Gastroesophageal sphincter (tissue), 4 donors: ENCODE measurements at regions not wholly inside any gene's neighbourhood (a gene's known extent, or its start where the extent isn't known, plus 50 kb on each side); places are given as distances from the start of the nearest gene placed in this dataset.

Experiments
- ATAC-seq: fragments of 150-250 bp; one replicate; pipeline ENCODE4 v1.9.1; 2016; ENCODE audit warnings: mild to moderate bottlenecking, moderate library complexity
- H3K27ac ChIP-seq, 4 donors: fragments of 200-600 bp; sonication (generic) in 3 of 4; 1 replicate in 3 of 4; 2 replicates in 1 of 4; pipeline ENCODE4 v1.5.1; 2016 to 2019
- H3K27me3 ChIP-seq: fragments of 200-600 bp; sonication (generic); one replicate; pipeline ENCODE4 v1.5.1; 2019
- H3K36me3 ChIP-seq, 2 donors: fragments of 200-600 bp; sonication (generic); one replicate each; pipeline ENCODE4 v1.5.1; 2019; ENCODE audit warnings: control low read depth in 1 of 2
- H3K4me1 ChIP-seq, 3 donors: fragments of 200-600 bp; sonication (generic); 1 replicate in 2 of 3; 2 replicates in 1 of 3; pipeline ENCODE4 v1.5.1; 2016 to 2019; ENCODE audit warnings: control low read depth in 2 of 3
- H3K4me3 ChIP-seq, 2 donors: fragments of 200-600 bp; sonication (generic); one replicate each; pipeline ENCODE4 v1.5.1; 2019; ENCODE audit warnings: mild to moderate bottlenecking in 1 of 2, moderate library complexity in 1 of 2
- H3K9me3 ChIP-seq, 3 donors: fragments of 200-600 bp; sonication (generic); one replicate each; pipeline ENCODE4 v1.5.1; 2017 to 2019; ENCODE audit warnings: control low read depth in 2 of 3
- EP300 ChIP-seq: sonication (generic); formaldehyde crosslinking; IDR thresholded peaks from one replicate; pipeline ENCODE4 v1.6.1; 2017; ENCODE audit warnings: antibody characterized with exemption, mild to moderate bottlenecking
- POLR2A ChIP-seq, 2 donors: fragments of 450-650 bp; IDR thresholded peaks; one replicate each; pipeline ENCODE4 v1.6.1; 2017; ENCODE audit warnings: antibody characterized with exemption in 2 of 2, mild to moderate bottlenecking in 2 of 2, moderate library complexity in 1 of 2
- POLR2AphosphoS5 ChIP-seq: sonication (generic); formaldehyde crosslinking; IDR thresholded peaks from one replicate; pipeline ENCODE4 v1.6.1; 2017; ENCODE audit warnings: antibody characterized with exemption
- WGBS, 2 donors: methylation state at CpG; one replicate each; pipeline ENCODE4 v1.1.5; 2018; ENCODE audit warnings: low coverage in 1 of 2; 5-methylcytosine and 5-hydroxymethylcytosine counted together
- TF ChIP-seq, protein P1 (sequence below), 4 experiments: fragments of 200-600 bp in 2 of 4; fragments of 450-650 bp in 2 of 4; sonication (generic) in 1 of 4; IDR thresholded peaks; one replicate each; pipeline ENCODE4 v1.5.1; 2017 to 2019; ENCODE audit warnings: antibody characterized with exemption in 4 of 4, mild to moderate bottlenecking in 2 of 4, moderate library complexity in 2 of 4

DNA sequence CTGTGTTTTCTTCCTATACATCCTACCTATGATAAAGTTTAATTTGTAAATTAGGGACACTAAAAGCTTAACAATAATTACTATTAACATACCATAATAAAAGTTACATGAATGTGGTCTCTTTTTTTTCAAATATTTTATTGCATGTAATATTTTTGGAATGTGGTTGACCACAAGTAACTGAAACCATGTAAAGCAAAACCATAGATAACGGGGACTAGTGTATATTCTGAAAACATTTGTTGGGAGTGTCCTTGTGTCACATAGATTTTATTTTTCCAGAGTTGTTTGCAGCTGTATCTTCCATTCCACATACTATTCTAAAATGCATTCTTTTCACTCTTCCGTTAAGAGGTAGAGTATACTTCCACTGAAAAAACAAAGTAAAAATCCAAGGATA, 200.4 kb downstream of the KIF18A start:
- TF ChIP-seq EP300 (no peak), POLR2A (IDR thresholded peaks at IDR 0.05) (no peak), POLR2AphosphoS5 (no peak)
- TF ChIP-seq, protein P1, sequence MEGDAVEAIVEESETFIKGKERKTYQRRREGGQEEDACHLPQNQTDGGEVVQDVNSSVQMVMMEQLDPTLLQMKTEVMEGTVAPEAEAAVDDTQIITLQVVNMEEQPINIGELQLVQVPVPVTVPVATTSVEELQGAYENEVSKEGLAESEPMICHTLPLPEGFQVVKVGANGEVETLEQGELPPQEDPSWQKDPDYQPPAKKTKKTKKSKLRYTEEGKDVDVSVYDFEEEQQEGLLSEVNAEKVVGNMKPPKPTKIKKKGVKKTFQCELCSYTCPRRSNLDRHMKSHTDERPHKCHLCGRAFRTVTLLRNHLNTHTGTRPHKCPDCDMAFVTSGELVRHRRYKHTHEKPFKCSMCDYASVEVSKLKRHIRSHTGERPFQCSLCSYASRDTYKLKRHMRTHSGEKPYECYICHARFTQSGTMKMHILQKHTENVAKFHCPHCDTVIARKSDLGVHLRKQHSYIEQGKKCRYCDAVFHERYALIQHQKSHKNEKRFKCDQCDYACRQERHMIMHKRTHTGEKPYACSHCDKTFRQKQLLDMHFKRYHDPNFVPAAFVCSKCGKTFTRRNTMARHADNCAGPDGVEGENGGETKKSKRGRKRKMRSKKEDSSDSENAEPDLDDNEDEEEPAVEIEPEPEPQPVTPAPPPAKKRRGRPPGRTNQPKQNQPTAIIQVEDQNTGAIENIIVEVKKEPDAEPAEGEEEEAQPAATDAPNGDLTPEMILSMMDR (IDR thresholded peaks at IDR 0.05), result no peak
- 76 to 90% methylated on average over 2 of the region's 2 CpGs for WGBS, 2 donors
- H3K4me1 ChIP-seq, result no peaks in the 10 kb centered on the region
- ATAC-seq, result no peak
- H3K27ac ChIP-seq, result no peak overlapping the region
- no peak overlapping the region for H3K4me3 ChIP-seq
- H3K9me3 ChIP-seq, result peaks cover 0 to 7% (median 0%) of the 10 kb centered on the region in 3 donors
- H3K36me3 ChIP-seq, result no peaks in the 10 kb centered on the region
- no peaks in the 10 kb centered on the region for H3K27me3 ChIP-seq

- TF ChIP-seq POLR2A (IDR thresholded peaks at IDR 0.05) (no peak), EP300 (no peak), POLR2AphosphoS5 (no peak)
- TF ChIP-seq, protein P1 (IDR thresholded peaks at IDR 0.05), result no peak
- peaks cover 0 to 7% (median 0%) of the 10 kb centered on the region in 3 donors for H3K9me3 ChIP-seq
- ATAC-seq, result no peak
- no peaks in the 10 kb centered on the region for H3K27me3 ChIP-seq
- WGBS, 2 donors, result 59 to 100% methylated on average over 1 to 2 of the region's 2 CpGs
- H3K4me1 ChIP-seq, result no peaks in the 10 kb centered on the region
- H3K36me3 ChIP-seq, result no peaks in the 10 kb centered on the region
- H3K27ac ChIP-seq, result no peak overlapping the region
- H3K4me3 ChIP-seq, result no peak overlapping the region
Observed at GRCh38 chr11:27907091-27907490, 200.9 kb downstream of the KIF18A start.

- no peak overlapping the region for H3K27ac ChIP-seq
- ATAC-seq, result no peak
- H3K27me3 ChIP-seq, result no peaks in the 10 kb centered on the region
- 55 to 70% methylated on average over 3 of the region's 3 CpGs for WGBS, 2 donors
- H3K4me3 ChIP-seq, result no peak overlapping the region
- H3K9me3 ChIP-seq, result peaks cover 0 to 7% (median 0%) of the 10 kb centered on the region in 3 donors
- H3K36me3 ChIP-seq, result no peaks in the 10 kb centered on the region
- no peaks in the 10 kb centered on the region for H3K4me1 ChIP-seq
- TF ChIP-seq, protein P1 (IDR thresholded peaks at IDR 0.05), result no peak
- TF ChIP-seq EP300 (no peak), POLR2A (IDR thresholded peaks at IDR 0.05) (no peak), POLR2AphosphoS5 (no peak)
Observed at GRCh38 chr11:27904358-27905055, 203.4 kb downstream of the KIF18A start.

- 71 to 75% methylated on average over 5 of the region's 5 CpGs for whole genome bisulfite sequencing, 2 donors
- H3K36me3 ChIP-seq, result no peaks in the 10 kb centered on the region
- TF ChIP-seq EP300, result no peak
- no peak for TF ChIP-seq POLR2AphosphoS5
- TF ChIP-seq, protein P1 (IDR thresholded peaks at IDR 0.05), result no peak
- TF ChIP-seq POLR2A (IDR thresholded peaks at IDR 0.05), result no peak
- H3K4me1 ChIP-seq, result no peaks in the 10 kb centered on the region
- H3K9me3 ChIP-seq, result peaks cover 0 to 7% (median 0%) of the 10 kb centered on the region in 3 donors
- ATAC-seq, result no peak
- H3K27ac ChIP-seq, result no peak overlapping the region
- H3K27me3 ChIP-seq, result no peaks in the 10 kb centered on the region
- H3K4me3 ChIP-seq, result no peak overlapping the region
Observed at GRCh38 chr11:27902981-27903624, 202.8 kb upstream of the BDNF start.

DNA sequence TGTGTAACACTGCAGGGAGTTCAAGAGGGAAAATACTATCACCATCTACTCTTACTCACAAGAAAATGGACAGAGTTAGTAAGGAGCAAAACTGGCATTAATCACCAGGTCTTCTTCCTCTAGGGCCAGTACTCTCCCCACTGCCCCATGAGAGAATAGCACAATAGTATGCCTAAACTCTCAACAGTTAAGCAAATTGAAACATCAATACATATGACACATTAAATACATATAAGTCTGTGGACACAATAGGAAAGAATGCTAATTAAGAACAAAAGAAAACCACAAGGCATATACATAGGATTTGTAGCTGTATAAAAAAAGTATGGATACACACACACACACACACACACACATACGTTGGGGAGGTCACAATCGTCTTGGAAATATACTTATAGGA, 197.9 kb upstream of the BDNF start:
- no peaks in the 10 kb centered on the region for H3K9me3 ChIP-seq
- no peaks in the 10 kb centered on the region for H3K4me1 ChIP-seq
- TF ChIP-seq POLR2AphosphoS5 (no peak), EP300 (no peak), POLR2A (IDR thresholded peaks at IDR 0.05) (no peak)
- TF ChIP-seq, protein P1 (IDR thresholded peaks at IDR 0.05), result no peak
- no peaks in the 10 kb centered on the region for H3K27me3 ChIP-seq
- H3K4me3 ChIP-seq, result no peak overlapping the region
- 59 to 72% methylated on average over 2 of the region's 2 CpGs for WGBS, 2 donors
- ATAC-seq, result no peak
- no peak overlapping the region for H3K27ac ChIP-seq
- H3K36me3 ChIP-seq, result no peaks in the 10 kb centered on the region
